M059J (cell line): ENCODE measurements at regions not wholly inside any gene's neighbourhood (a gene's known extent, or its start where the extent isn't known, plus 50 kb on each side); places are given as distances from the start of the nearest gene placed in this dataset.
A peak's percentile ranks its signal among the peaks of the same experiment; 100 is the strongest.

Experiments used
- DNase-seq: peaks from one replicate; pipeline ENCODE4 v3.0.0-alpha.2; 2012; ENCODE audit warnings: low read depth

DNA sequence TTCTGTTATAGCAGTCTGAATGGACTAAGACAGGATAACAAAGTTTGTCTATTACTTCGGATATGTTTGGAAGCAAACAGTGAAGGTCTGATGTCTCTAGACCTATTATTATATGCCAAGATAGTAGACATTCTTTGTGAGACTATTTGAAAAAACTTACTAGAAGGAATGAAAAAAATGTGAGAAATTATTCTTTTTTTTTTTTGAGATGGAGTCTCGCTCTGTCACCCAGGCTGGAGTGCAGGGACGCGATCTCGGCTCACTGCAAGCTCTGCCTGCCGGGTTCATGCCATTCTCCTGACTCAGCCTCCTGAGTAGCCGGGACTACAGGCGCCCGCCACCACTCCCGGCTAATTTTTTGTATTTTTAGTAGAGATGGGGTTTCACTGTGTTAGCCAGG is 690.7 kb upstream of the SLC35B3 start:
- peak; percentile 60 for DNase-seq

DNA sequence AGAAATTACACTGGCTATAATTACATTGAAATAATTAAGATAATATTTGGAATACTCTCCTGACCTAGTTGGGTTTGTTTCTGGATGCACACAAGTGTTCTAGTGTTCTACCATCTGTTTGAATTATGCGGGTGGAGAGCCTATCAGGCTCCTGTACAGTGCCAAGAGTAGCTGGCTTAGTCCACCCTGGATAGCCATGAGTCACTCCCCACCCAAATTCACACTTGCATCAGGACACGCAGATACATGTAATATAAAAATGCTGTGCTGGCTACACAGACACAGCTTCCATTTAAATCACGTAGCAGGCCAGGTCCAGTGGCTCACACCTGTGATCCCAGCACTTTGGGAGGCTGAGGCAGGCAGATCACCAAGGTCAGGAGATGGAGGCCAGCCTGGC is 686.2 kb upstream of the SLC35B3 start:
- no peak for DNase-seq

DNA sequence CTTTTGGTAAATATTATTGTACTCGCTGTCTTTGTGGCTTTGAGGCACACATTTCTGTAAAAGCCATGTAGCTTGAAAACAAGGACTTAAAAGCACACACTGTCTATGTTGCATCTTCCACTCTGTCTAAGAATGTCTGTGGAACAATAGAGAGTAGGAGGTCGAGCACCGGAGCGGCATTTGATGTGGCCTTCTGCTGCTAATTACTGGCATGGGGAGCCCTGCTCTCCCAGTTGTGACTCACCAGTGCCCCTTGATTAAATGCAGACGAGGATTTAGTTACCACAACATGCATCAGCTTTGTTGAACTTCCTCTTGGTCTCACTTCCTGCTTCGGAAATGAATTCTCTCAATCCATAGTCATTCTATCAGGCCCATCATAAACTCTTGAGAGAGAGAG is 680.7 kb upstream of the SLC35B3 start:
- DNase-seq: peak; percentile 88

DNA sequence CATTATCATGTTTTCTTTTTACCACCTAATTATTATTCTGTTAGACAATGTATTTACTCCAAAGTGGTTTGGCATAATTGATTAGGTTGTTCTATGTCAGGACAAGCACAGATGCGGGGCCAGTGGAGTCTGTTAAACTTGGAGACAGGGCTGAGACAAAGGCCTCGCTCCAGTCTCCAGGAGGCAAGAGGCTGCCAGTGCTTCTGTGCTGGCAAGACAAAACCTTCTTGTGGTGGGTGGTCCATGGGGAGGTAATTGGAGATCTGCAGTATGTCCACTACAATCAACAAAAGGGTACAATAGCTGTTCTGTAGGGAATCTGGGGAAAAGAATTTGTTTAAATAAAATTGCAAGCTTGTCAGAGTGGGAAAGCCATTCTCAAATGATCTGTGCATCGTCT is 677.2 kb upstream of the SLC35B3 start:
- DNase-seq: no peak

DNA sequence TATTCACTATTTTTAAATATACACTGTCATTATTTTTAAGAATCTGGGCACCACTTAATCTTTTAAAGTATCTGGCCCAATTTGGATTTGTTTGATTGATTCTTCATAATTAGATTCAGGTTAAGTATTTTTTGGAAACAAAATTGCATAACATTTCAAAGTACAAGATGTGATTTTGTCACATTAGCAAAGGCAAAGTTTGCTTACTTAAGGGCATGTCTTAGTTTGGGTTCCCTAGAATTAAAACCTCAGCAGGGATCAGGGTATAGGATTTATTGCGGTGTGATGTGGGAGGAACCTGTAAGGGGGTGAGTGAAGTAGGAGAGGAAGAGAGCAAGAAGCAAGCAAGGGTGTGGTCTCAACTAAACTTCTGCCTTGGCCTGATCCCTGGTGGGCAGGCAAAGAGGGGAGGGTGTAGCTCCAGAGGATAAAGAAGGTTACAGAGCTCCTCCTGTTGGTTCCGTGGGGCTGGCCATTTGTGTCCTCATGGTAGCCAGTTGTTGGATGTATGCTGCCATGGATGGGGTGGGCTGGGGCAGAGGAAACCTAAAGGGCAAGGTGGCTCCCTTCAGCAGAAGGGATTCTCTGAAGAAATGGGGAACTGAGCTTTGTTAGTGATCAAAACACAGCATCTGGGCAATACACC is 668.7 kb upstream of the SLC35B3 start:
- DNase-seq: no peak

DNA sequence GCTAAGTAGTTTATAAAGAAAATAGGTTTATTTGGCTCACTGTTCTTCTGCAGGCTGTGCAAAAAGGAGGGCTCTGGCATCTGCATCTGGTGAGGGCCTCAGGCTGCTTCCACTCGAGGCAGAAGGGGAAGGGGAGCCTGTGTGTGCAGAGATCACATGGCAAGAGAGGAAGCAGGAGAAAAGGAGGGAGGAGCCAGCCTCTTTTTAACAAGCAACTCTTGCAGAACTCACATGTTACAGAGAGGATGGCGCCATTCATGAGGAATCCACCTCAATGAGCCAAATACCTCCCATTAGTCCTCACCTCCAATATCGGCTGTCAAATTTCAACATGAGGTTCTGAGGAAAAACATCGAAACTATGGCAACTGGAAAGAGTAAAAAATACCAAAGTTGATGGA is 666.6 kb upstream of the SLC35B3 start:
- no peak for DNase-seq

DNA sequence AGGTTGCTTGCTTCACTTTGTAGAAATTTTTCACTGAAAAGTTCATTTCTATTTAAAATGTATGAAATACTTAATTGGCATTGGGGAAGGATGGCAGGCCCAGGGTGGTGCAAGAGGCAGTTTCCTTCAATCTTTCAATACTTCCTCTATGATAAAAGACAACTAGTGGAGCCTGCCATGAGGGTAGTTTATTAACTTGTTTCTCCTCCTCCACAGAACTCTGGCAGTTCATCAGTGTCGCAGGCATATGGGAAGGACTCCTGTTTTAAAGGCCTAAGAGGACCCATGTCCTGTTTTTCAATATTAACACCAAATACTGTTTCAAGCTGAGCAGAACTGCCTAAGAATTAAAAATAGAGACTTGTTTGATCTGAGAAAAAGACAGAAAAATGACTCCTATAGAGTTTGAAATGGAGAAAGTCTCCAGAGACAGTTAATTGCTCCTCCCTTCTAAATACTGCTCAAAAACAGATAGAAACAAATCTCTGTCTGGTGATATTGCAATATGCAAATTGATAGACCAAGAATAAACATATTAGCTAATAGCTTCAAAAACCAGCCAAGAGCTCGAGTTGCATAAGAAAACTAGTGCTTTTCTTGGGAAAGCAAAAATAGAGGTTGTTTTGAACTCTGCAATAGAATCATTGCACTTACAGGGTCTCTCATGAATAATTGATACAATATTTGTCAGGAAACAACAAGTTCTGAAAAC is 665.7 kb upstream of the SLC35B3 start:
- no peak for DNase-seq

DNA sequence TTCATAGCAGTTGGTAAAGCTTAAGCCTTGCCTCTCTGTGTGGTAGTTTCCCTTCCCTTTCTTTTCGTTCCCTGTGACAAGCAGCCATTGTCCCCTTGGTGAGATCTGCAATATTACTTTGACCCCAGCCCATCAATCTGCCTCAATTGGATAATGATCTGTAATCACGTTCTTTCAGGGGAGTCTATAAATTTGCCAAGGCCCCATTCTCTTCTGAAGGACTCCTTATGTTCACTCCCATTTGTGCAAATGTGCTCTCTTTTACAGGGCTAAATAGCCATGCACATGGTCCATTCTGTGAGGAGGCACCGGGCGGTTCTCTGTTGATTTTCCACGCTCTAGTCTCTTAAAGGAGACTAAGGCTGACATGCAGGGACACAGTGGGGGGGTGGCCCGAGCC is 660.4 kb upstream of the SLC35B3 start:
- no peak for DNase-seq

DNA sequence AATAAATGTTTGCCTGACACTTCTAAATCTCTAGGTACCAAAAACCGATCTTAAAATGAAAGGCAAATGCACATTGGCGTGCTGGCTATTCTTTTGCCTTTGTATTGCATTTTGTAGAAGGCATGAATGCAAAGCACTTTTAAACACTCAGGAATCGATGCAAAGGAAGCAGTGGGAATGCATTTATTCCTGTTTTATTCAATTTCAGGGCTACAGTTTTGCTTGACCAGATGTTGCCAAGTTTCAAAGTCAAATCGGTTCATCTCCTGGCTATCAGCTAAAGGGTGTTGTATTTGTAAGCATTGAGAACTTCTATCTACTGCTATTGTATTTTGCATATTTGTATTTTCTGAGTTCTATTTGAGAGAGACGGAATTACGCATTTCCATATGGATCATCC is 659.8 kb upstream of the SLC35B3 start:
- DNase-seq: no peak

DNA sequence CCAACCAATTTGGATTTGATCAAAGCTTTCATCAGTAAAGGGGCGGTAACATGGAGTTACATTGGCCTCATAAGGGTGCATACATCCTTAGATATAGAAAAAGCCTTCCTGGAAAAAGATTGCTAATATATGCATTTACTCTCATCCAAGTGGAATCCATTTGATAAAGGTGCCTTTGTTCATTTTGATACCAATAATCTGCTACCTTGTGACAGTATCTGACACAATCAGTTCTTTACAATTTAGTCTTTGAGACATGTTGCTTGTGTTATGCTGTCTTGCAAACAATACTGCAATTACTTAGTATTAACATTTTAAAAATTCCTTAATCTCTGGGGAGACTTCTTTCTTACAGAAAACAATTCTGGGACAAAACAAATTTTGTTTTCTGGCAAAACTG is 654.4 kb upstream of the SLC35B3 start:
- DNase-seq: no peak

DNA sequence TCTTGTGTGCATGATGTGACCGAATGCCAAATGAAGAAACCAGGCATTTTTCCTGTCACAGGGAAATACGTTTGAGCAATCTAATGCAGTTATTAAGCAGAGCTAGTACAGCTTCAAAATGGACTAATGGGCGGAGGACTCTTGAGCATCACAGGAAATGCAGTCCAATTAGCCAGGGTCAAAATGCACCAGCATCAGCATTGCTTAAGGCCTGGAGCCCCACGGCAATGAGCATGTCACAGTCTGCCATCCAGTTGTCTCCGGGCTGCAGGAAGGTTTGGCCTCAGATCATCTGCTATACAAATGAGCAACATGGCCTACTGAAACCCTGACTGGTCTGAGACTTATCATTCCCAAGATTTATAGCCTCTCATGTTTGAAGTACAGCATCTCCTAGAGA is 652.1 kb upstream of the SLC35B3 start:
- no peak for DNase-seq

DNA sequence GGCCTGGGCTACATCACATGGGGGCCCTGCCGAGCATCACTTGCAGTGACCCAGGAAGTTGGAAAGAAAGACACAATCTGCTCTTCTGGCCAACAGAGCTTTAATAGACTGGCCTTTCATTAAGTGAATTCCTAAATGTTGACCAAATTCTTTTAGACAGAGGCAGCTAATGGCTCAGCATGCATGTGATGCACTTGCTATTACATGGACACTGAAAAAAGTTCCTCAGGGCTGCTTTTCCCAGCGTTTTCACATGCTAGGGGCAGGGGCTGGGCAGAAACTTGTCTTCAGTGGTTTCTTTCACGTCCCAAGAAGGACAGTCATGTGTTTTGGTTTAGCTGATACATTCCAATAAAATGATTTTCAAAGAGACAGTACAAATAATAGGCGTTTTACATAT is 651.0 kb upstream of the SLC35B3 start:
- no peak for DNase-seq

DNA sequence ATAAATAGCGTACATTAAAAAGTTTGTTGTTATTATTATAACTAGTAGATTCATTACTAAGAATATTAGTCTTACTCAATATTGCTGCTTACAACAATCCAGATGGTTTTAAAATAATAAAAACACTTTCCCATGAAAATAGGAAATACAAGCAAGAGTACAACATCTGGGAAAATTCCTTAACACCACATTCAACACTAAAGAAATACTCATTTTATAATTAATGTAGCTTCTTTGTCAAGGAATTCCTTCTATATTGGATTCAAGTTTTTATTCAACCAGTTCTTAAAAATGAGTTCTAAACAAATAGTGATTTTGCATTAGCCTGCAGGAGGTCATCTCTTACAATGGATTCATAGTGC is 650.3 kb upstream of the SLC35B3 start:
- DNase-seq: no peak

DNA sequence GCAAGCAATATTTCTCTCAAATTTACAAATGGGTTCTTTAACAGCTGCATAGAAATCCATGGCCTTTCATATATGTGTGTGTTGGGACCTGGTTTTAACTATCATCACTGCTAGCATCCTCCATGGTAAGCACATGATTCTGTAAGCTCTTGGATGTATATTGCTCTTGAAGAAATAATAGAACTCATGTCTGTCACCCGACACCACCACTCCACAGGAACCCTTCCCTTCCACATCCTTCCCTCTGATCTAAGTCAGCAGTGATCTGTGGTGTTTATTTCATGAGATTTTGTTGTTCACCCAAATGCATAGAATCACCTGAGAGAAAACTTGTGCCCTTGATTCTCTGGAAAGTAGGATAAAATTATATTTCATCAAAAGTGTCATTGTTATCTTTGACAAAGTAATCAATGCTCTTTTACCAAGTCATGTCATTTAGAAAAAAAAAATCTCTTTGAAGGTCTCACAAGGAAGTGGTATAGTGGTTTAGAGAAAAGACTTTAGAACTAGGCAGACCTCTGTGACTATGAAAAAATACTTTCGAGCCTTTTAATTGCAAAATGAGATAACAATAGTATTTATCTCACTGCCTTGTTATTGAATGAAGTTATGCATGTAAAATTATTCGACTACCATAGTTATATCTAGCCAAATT is 649.8 kb upstream of the SLC35B3 start:
- no peak for DNase-seq

DNA sequence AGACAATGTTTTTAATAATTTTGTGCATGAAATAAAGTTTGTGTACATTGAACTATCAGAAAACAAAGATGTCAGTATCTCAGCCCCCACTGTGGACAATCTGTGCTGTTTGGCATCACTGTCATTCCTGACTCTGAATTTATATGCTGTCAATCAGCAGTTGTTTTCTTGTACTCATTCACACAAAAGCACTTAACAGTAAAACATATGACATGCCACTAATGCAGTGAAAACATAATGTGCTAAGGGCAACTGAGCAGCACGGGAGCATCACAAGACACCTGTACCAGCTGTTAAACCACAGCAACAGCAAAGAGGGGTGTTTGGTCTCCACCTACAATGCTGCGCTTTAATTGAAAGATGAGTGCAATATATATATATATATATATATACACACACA is 647.8 kb upstream of the SLC35B3 start:
- DNase-seq: no peak

DNA sequence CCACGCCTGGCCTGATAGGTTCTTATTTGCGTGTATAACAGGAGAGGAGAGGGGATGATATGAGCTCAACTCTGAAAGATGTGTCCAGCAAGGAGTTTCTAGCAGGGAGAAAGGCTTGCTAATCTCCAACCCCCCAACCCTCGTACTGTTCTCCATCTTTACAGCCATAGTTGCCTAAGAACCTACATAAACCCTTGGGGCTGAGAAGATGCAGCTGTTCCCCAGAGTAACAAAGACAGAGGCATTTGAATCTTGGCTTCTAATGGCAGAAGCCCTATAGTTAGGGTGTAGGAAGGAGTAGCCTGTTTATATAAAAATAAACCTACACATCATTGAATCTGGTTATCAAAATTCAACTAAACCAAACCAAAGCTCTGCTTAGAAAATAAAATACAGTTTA is 631.4 kb upstream of the SLC35B3 start:
- no peak for DNase-seq

DNA sequence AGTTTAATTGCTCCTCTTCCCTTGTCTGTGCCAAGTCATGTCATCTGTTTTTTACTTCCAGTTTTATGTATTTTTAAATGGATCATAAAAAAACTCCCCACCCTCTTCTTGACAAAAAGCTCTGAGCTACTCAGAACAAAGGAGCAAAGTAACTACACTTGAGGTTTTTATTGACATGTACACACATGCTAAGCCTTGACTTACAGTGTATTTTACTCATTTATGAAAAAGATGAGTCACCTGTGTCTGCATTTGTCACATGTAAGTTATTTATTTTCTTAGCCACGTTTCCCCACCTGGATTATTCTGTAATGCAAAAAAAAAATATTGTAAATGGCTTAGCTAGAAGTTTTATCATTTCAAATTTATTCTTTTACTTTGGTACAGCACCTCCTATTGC is 628.8 kb upstream of the SLC35B3 start:
- DNase-seq: no peak

DNA sequence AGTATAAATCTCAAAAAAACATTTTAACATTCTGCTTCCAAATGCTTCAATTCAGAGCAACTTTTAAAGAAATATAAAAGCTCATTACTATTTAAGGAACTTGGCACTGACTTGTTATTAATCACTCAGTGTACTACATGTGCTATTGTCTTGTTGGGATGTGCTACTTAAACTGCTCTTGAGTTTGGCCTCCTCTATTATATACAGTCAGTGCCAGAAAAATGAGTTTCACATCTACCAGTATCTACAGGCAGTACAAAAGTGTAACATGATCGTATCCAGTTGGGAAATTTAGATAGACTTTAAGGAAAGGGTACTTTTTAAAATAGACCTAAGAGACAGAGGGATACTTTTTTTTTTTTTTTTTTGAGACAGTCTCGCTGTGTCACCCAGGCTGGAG is 627.3 kb upstream of the SLC35B3 start:
- DNase-seq: no peak

DNA sequence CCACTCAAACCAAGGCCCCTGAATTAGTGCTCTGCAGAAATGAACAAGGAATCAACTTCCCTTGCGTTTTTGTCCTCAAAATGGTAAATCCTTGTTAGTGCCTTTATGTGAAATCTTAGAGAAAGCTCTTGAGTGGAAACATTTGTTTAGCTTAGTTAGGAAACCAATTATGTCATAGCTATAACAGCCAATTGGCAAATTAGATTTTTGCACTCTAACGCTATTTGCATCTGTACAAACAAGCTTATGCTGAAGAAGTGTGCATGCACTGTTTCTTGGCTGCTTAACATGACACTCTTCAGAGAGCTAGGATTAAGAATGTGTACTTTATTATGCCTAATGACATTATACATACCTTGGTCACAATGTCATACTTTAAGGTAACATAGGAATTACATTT is 622.6 kb upstream of the SLC35B3 start:
- DNase-seq: no peak

DNA sequence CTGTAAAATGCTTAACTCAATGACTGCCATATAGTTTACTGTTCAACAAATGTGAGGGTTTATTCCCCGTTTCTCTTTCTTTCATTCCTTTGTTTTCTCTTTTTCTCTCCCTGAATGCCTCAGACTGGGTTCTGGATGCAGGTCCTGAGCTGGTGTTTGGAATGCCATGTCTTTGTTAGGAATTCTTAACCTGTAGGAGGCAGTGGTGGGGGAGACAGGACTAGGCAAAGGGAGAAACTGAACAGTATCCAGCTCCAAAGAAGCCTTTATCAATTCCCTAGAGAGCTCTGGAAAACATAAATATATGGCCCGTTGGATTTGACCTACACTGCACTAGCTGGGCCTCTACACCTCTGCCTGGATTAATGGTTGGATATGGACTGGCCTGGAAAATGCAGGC is 621.2 kb upstream of the SLC35B3 start:
- no peak for DNase-seq

DNA sequence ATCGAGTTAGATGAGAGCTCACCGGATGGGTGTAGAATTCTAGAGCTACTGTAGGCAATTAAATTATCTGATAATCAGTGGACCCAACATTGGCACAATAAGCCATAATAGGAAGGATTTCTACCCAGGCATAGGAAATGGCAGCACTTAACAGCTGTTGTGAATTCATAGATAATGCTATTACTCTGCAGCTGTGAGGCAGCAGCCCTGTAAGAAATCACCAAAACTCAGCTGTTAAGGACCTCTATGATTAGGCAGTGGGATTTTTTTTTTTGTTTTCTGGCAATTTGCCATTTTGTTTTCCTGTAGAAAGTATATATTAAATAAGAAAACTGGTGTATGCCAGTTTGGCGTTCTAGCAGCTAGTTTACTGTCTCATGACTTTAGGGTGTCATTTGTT is 609.1 kb upstream of the SLC35B3 start:
- DNase-seq: no peak

DNA sequence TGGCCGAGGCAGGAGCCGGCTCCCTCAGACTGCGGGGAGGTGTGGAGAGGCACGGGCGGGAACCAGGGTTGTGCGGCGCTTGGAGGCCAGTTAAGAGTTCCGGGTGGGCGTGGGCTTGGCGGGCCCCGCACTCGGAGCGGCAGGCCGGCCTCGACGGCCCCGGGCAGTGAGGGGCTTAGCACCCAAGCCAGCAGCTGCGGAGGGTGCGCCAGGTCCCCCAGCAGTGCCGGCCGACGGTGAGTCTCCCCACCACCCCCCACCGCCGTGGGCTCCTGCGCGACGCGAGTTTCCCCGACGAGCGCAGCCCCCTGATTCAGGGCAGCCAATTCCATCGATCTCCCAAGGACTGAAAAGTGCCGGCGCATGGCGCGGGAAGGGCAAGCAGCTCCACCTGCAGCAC is 605.4 kb upstream of the SLC35B3 start:
- DNase-seq: no peak

DNA sequence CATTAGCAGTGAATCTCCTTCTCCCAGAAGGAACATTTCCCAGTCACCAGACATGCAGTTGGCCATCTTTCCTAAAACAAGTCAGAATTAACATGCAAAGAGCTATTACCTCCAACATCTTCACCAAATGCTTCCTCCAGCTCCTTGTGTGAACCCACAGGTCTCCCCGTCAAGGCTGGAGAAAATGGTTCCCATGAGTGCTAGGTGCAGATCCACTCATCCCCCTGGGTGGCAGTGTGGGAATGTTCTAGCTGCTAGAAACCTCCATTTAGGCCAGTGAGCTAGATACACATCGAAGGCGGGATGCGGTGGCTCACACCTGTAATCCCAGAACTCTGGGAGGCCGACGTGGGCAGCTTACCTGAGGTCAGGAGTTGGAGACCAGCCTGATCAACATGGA is 603.9 kb upstream of the SLC35B3 start:
- DNase-seq: peak; percentile 26

DNA sequence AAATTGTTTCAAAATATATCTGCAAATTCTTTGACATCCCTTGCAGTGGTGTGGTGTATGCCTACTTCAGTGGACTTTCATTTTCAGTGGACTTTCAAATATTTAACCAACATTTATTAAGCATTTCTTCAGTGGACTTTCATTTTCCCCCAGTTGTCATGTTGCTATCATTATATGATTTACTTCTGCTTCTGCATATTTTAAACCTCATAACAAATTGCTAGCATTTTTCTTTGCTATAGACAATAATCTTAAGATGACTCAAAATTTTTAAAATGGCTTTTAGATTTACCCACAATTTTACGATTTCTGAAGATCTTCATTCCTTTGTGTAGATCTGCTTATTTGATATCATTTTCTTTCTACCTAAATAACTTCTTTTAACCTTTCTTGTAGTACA is 592.7 kb upstream of the SLC35B3 start:
- DNase-seq: no peak
